SU-DHL-6 (cell line): ENCODE measurements at regions not wholly inside any gene's neighbourhood (a gene's known extent, or its start where the extent isn't known, plus 50 kb on each side); places are given as distances from the start of the nearest gene placed in this dataset.

Source experiments
- H2AFZ ChIP-seq: fragments of 200-600 bp; sonication (generic); 2 replicates; pipeline ENCODE4 v1.6.1; 2014; ENCODE audit warnings: low read depth, mild to moderate bottlenecking, moderate library complexity, mixed read lengths, antibody characterized with exemption, low read length; ENCODE audit not compliant: severe bottlenecking
- H3F3A ChIP-seq: fragments of 200-600 bp; shearing (Covaris generic); 2 replicates; pipeline ENCODE4 v1.6.0; 2016; ENCODE audit warnings: antibody characterized with exemption, mild to moderate bottlenecking; ENCODE audit not compliant: insufficient read depth
- H3K27ac ChIP-seq: fragments of 200-600 bp; sonication (generic); 2 replicates; pipeline ENCODE4 v1.5.1; 2016; ENCODE audit warnings: low read depth, mild to moderate bottlenecking, low read length, moderate library complexity, mixed read lengths
- H3K27me3 ChIP-seq: fragments of 200-600 bp; sonication (generic), shearing (Covaris generic); 2 replicates; pipeline ENCODE4 v1.6.0; 2014; ENCODE audit warnings: mild to moderate bottlenecking, low read length
- H3K36me3 ChIP-seq: fragments of 200-600 bp; sonication (generic); 2 replicates; pipeline ENCODE4 v1.6.1; 2014; ENCODE audit warnings: mild to moderate bottlenecking, low read length, mixed read lengths
- H3K4me2 ChIP-seq: fragments of 300-600, 200-600 bp; shearing (Covaris generic), sonication (generic); 2 replicates; pipeline ENCODE4 v1.6.0; 2014; ENCODE audit warnings: low read length, low read depth, mild to moderate bottlenecking; ENCODE audit not compliant: poor library complexity, severe bottlenecking
- H3K4me3 ChIP-seq: fragments of 200-600 bp; sonication (generic); 2 replicates; pipeline ENCODE4 v1.5.1; 2014; ENCODE audit warnings: antibody characterized with exemption, low read length, mild to moderate bottlenecking, mixed read lengths; ENCODE audit not compliant: insufficient read depth, poor library complexity, severe bottlenecking
- H3K79me2 ChIP-seq: fragments of 200-600 bp; sonication (generic); 2 replicates; pipeline ENCODE4 v1.6.1; 2014; ENCODE audit warnings: mild to moderate bottlenecking, low read length, moderate library complexity; ENCODE audit not compliant: insufficient read depth
- H3K9ac ChIP-seq: fragments of 200-600 bp; sonication (generic); 2 replicates; pipeline ENCODE4 v1.7.0; 2014; ENCODE audit warnings: mild to moderate bottlenecking, low read length
- H3K9me2 ChIP-seq: fragments of 200-600 bp; sonication (generic); replicated peaks from 2 replicates; pipeline ENCODE4 v1.6.1; 2014; ENCODE audit warnings: low read length; ENCODE audit not compliant: insufficient read depth
- H3K9me3 ChIP-seq: fragments of 200-600 bp; sonication (generic); 2 replicates; pipeline ENCODE4 v1.6.1; 2014; ENCODE audit warnings: low read length, mixed read lengths; ENCODE audit not compliant: insufficient read depth
- H4K20me1 ChIP-seq: fragments of 200-600 bp; sonication (generic); 2 replicates; pipeline ENCODE4 v1.6.1; 2014; ENCODE audit warnings: low read depth, mild to moderate bottlenecking, antibody characterized with exemption, low read length, moderate library complexity, mixed read lengths
- EZH2phosphoT487 ChIP-seq: fragments of 200-600 bp; sonication (generic), shearing (Covaris generic); conservative IDR thresholded peaks from 2 replicates; pipeline ENCODE4 v1.6.1; 2018; ENCODE audit warnings: mild to moderate bottlenecking, antibody characterized with exemption, low read length, moderate library complexity, mixed read lengths
- TF ChIP-seq, protein P1 (sequence below): fragments of 200-600 bp; sonication (generic); IDR thresholded peaks from one replicate; pipeline ENCODE4 v1.5.1; 2017; ENCODE audit warnings: antibody characterized with exemption, mild to moderate bottlenecking, low read length, moderate library complexity; ENCODE audit not compliant: insufficient read depth, poor library complexity, severe bottlenecking

- Histone ChIP-seq H3K27me3 (no peaks in the 10 kb centered on the region), H3K9me3 (no peaks in the 10 kb centered on the region), H3K27ac (no peak overlapping the region), H2AFZ (no peak overlapping the region), H3K9ac (no peak overlapping the region), H3K4me2 (no peak overlapping the region), H3F3A (no peaks in the 10 kb centered on the region), H3K79me2 (no peaks in the 10 kb centered on the region), H3K36me3 (no peaks in the 10 kb centered on the region), H4K20me1 (no peaks in the 10 kb centered on the region), H3K9me2 (no peaks in the 10 kb centered on the region), H3K4me3 (no peak overlapping the region)
- no peak for TF ChIP-seq EZH2phosphoT487
- TF ChIP-seq, protein P1, sequence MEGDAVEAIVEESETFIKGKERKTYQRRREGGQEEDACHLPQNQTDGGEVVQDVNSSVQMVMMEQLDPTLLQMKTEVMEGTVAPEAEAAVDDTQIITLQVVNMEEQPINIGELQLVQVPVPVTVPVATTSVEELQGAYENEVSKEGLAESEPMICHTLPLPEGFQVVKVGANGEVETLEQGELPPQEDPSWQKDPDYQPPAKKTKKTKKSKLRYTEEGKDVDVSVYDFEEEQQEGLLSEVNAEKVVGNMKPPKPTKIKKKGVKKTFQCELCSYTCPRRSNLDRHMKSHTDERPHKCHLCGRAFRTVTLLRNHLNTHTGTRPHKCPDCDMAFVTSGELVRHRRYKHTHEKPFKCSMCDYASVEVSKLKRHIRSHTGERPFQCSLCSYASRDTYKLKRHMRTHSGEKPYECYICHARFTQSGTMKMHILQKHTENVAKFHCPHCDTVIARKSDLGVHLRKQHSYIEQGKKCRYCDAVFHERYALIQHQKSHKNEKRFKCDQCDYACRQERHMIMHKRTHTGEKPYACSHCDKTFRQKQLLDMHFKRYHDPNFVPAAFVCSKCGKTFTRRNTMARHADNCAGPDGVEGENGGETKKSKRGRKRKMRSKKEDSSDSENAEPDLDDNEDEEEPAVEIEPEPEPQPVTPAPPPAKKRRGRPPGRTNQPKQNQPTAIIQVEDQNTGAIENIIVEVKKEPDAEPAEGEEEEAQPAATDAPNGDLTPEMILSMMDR, result no peak
Measured at GRCh38 chr4:71202705-71203104, 136.1 kb upstream of the SLC4A4 start.

- Histone ChIP-seq H3K27me3 (no peaks in the 10 kb centered on the region), H2AFZ (no peak overlapping the region), H3K9me3 (no peaks in the 10 kb centered on the region), H3K4me2 (no peak overlapping the region), H3K79me2 (no peaks in the 10 kb centered on the region), H4K20me1 (no peaks in the 10 kb centered on the region), H3K4me3 (no peak overlapping the region), H3F3A (no peaks in the 10 kb centered on the region), H3K9ac (no peak overlapping the region), H3K27ac (no peak overlapping the region), H3K36me3 (no peaks in the 10 kb centered on the region), H3K9me2 (no peaks in the 10 kb centered on the region)
- no peak for TF ChIP-seq EZH2phosphoT487
- TF ChIP-seq, protein P1, result no peak
Measured at GRCh38 chr4:71204056-71204455, 134.8 kb upstream of the SLC4A4 start.

GRCh38 chr4:71206763-71207162, 132.1 kb upstream of the SLC4A4 start:
- no peak for TF ChIP-seq EZH2phosphoT487
- TF ChIP-seq, protein P1, result no peak
- Histone ChIP-seq H3K9ac (no peak overlapping the region), H3K9me3 (no peaks in the 10 kb centered on the region), H2AFZ (no peak overlapping the region), H3F3A (no peaks in the 10 kb centered on the region), H3K9me2 (no peaks in the 10 kb centered on the region), H3K27ac (no peak overlapping the region), H3K4me3 (no peak overlapping the region), H3K79me2 (no peaks in the 10 kb centered on the region), H3K27me3 (no peaks in the 10 kb centered on the region), H3K36me3 (no peaks in the 10 kb centered on the region), H3K4me2 (no peak overlapping the region), H4K20me1 (no peaks in the 10 kb centered on the region)

GRCh38 chr4:71209161-71209560, 129.7 kb upstream of the SLC4A4 start:
- no peaks in the 10 kb centered on the region for H3K9me3 ChIP-seq
- H3K36me3 ChIP-seq, result no peaks in the 10 kb centered on the region
- H3K27ac ChIP-seq, result no peak overlapping the region
- H3F3A ChIP-seq, result no peaks in the 10 kb centered on the region
- no peak overlapping the region for H3K4me3 ChIP-seq
- H3K27me3 ChIP-seq, result no peaks in the 10 kb centered on the region
- no peak overlapping the region for H2AFZ ChIP-seq
- H4K20me1 ChIP-seq, result no peaks in the 10 kb centered on the region
- TF ChIP-seq EZH2phosphoT487, result no peak
- TF ChIP-seq, protein P1, result no peak
- H3K9ac ChIP-seq, result no peak overlapping the region
- no peak overlapping the region for H3K4me2 ChIP-seq
- no peaks in the 10 kb centered on the region for H3K9me2 ChIP-seq
- no peaks in the 10 kb centered on the region for H3K79me2 ChIP-seq
